Sciatic nerve (tissue), 2 donors: ENCODE measurements at regions not wholly inside any gene's neighbourhood (a gene's known extent, or its start where the extent isn't known, plus 50 kb on each side); places are given as distances from the start of the nearest gene placed in this dataset.
"Not testable (repeated sequence)": the region's sequence is repeated elsewhere in the genome, so short reads cannot be mapped to it uniquely, and the experiment has no call there.

ENCODE experiments used
- ATAC-seq: fragments of 200-7000 bp; cut with Tn5 transposase; one replicate; pipeline ENCODE4 v1.9.1; 2020; ENCODE audit warnings: mild to moderate bottlenecking, moderate library complexity
- DNase-seq: peaks from one replicate; pipeline ENCODE4 v3.0.0-alpha.2; 2020; ENCODE audit warnings: low spot score
- intact Hi-C: fragments of 100-400 bp; cut with DNase I; formaldehyde crosslinking; loops from one replicate; pipeline ENCODE4 v1.14.2; 2022
- donor health status: DM: no; HTN: no; CAD: no.
- donor health status: DM: no; HTN: no; CAD: no.

GRCh38 chr2:101613056-101613704 lies 84.3 kb upstream of the MAP4K4 start:
- ATAC-seq: no peak
- intact Hi-C loops: no loop called here
- no peak for DNase-seq

- DNase-seq: no peak
- no peak for ATAC-seq
- intact Hi-C loops: no loop called here
These were observed 85.5 kb upstream of the MAP4K4 start for GRCh38 chr2:101612019-101612418.

GRCh38 chr2:101610750-101611315 lies 86.7 kb upstream of the MAP4K4 start:
- no peak for DNase-seq
- intact Hi-C loops: no loop called here
- ATAC-seq: no peak

- ATAC-seq: no peak
- intact Hi-C loops: no loop called here
These were observed 88.1 kb upstream of the MAP4K4 start for GRCh38 chr2:101609433-101609832.

GRCh38 chr2:101608408-101609310 lies 88.8 kb upstream of the MAP4K4 start:
- intact Hi-C loops: no loop called here
- ATAC-seq (no peak), DNase-seq (no peak)

More at GRCh38 chr2:101609433-101609832, 88.1 kb upstream of the MAP4K4 start:
- DNase-seq: no peak

GRCh38 chr2:101597347-101597944 lies 100.1 kb upstream of the MAP4K4 start:
- ATAC-seq: no peak
- intact Hi-C loops: no loop called here
- no peak for DNase-seq

GRCh38 chr2:101596333-101596732 lies 101.2 kb upstream of the MAP4K4 start:
- no peak for DNase-seq
- no peak for ATAC-seq
- intact Hi-C loops: no loop called here

GRCh38 chr2:101587251-101587650 lies 110.3 kb upstream of the MAP4K4 start:
- no peak for DNase-seq
- no peak for ATAC-seq
- intact Hi-C loops: no loop called here

- intact Hi-C loops: no loop called here
- ATAC-seq: no peak
- DNase-seq: no peak
These were observed 108.9 kb upstream of the RFX8 start for GRCh38 chr2:101583861-101584260.

- ATAC-seq (no peak), DNase-seq (no peak)
- intact Hi-C loops: no loop called here
These were observed 106.9 kb upstream of the RFX8 start for GRCh38 chr2:101581675-101582299.

- DNase-seq: no peak
- no peak for ATAC-seq
- intact Hi-C loops: no loop called here
These were observed 105.6 kb upstream of the RFX8 start for GRCh38 chr2:101580528-101580927.

GRCh38 chr2:101578671-101579070 lies 103.8 kb upstream of the RFX8 start:
- no peak for ATAC-seq
- intact Hi-C loops: no loop called here

GRCh38 chr2:101578135-101578534 lies 103.2 kb upstream of the RFX8 start:
- DNase-seq, intact Hi-C loops, ATAC-seq: not testable (repeated sequence)

More at GRCh38 chr2:101578671-101579070, 103.8 kb upstream of the RFX8 start:
- no peak for DNase-seq

- intact Hi-C loops: no loop called here
- DNase-seq (no peak), ATAC-seq (no peak)
These were observed 102.3 kb upstream of the RFX8 start for GRCh38 chr2:101577173-101577572.

GRCh38 chr2:101574622-101575021 lies 99.7 kb upstream of the RFX8 start:
- DNase-seq (no peak), ATAC-seq (no peak)
- intact Hi-C loops: no loop called here

- intact Hi-C loops: no loop called here
- no peak for ATAC-seq
- DNase-seq: no peak
These were observed 97.0 kb upstream of the RFX8 start for GRCh38 chr2:101571951-101572350.

GRCh38 chr2:101569886-101570520 lies 95.1 kb upstream of the RFX8 start:
- intact Hi-C loops: no loop called here
- no peak for ATAC-seq
- no peak for DNase-seq

- no peak for ATAC-seq
- intact Hi-C loops: no loop called here
- DNase-seq: no peak
These were observed 94.1 kb upstream of the RFX8 start for GRCh38 chr2:101568969-101569368.
